ENCODE measurements at regions not wholly inside any gene's neighbourhood (a gene's known extent, or its start where the extent isn't known, plus 50 kb on each side); places are given as distances from the start of the nearest gene placed in this dataset.
A peak's percentile ranks its signal among the peaks of the same experiment; 100 is the strongest.

- no peaks in the 10 kb centered on the region for H3K27me3 ChIP-seq (ENCODE audit: insufficient read depth)
- peaks cover 12% of the 10 kb centered on the region for H3K9me3 Mint-ChIP-seq
- H3K4me1 ChIP-seq (ENCODE audit: insufficient read depth): no peaks in the 10 kb centered on the region
- no peak overlapping the region for H3K27ac Mint-ChIP-seq
- no peak overlapping the region for H3K27ac ChIP-seq (ENCODE audit: low read depth)
- H3K36me3 ChIP-seq (ENCODE audit: insufficient read depth): no peaks in the 10 kb centered on the region
- no peaks in the 10 kb centered on the region; the same call in 2 of the 3 replicates for H3K36me3 Mint-ChIP-seq (ENCODE audit: low read depth)
- H4K20me1 ChIP-seq (replicated peaks; ENCODE audit: insufficient read depth): no peaks in the 10 kb centered on the region
- DNase-seq (ENCODE audit: low spot score): no peak
- no peak overlapping the region for H3K4me3 Mint-ChIP-seq
- H3K4me2 ChIP-seq: peak overlapping the region; percentile 9; the same call in 1 of the 2 replicates
- H3K4me3 ChIP-seq: no peak overlapping the region
- H3K79me2 ChIP-seq (replicated peaks; ENCODE audit: insufficient read depth): no peaks in the 10 kb centered on the region
- H3K4me1 Mint-ChIP-seq: peaks cover 9% of the 10 kb centered on the region
- peak overlapping the region; percentile 78; the same call in 1 of the 2 replicates for H2AFZ ChIP-seq
- ATAC-seq: peak; percentile 36
- H3F3A ChIP-seq (replicated peaks; ENCODE audit: low read depth): no peaks in the 10 kb centered on the region
- H3K9me2 ChIP-seq (ENCODE audit: insufficient read depth): no peaks in the 10 kb centered on the region
- TF ChIP-seq ZNF331 (CRISPR knock-in tag; IDR thresholded peaks at IDR 0.05; ENCODE audit: low read depth) (no peak), CREB1 (CRISPR knock-in tag; IDR thresholded peaks at IDR 0.05; ENCODE audit: low read depth) (no peak), JUNB (IDR thresholded peaks at IDR 0.05; ENCODE audit: unreplicated experiment) (no peak)
- peaks cover 4% of the 10 kb centered on the region for H3K27me3 Mint-ChIP-seq (ENCODE audit: insufficient read depth, low read depth, poor library complexity)
These were observed 170.8 kb downstream of the TMX1 start for GRCh38 chr14:51410897-51411296.

GRCh38 chr14:51419685-51420084, 179.6 kb downstream of the TMX1 start:
- no peak overlapping the region for H3K4me2 ChIP-seq
- H3K27ac Mint-ChIP-seq: no peak overlapping the region
- peaks cover 9% of the 10 kb centered on the region for H3K27me3 Mint-ChIP-seq (ENCODE audit: insufficient read depth, low read depth, poor library complexity)
- H3K36me3 ChIP-seq (ENCODE audit: insufficient read depth): peaks cover 4% of the 10 kb centered on the region; the same call in 1 of the 2 replicates
- peaks cover 17% of the 10 kb centered on the region; the same call in 2 of the 3 replicates for H3K36me3 Mint-ChIP-seq (ENCODE audit: low read depth)
- peaks cover 43% of the 10 kb centered on the region for H3K9me3 Mint-ChIP-seq
- no peak overlapping the region for H3K27ac ChIP-seq (ENCODE audit: low read depth)
- H3K9me2 ChIP-seq (ENCODE audit: insufficient read depth): peaks cover 3% of the 10 kb centered on the region; the same call in 1 of the 2 replicates
- no peak overlapping the region for H3K4me3 Mint-ChIP-seq
- no peak overlapping the region for H2AFZ ChIP-seq
- no peaks in the 10 kb centered on the region for H3F3A ChIP-seq (replicated peaks; ENCODE audit: low read depth)
- H3K4me3 ChIP-seq: no peak overlapping the region
- H3K27me3 ChIP-seq (ENCODE audit: insufficient read depth): no peaks in the 10 kb centered on the region
- no peaks in the 10 kb centered on the region for H3K4me1 ChIP-seq (ENCODE audit: insufficient read depth)
- H3K79me2 ChIP-seq (replicated peaks; ENCODE audit: insufficient read depth): no peaks in the 10 kb centered on the region
- 0 out of 3 replicates have a peak, but pooled peaks cover 3% of the 10 kb centered on the region for H3K4me1 Mint-ChIP-seq
- ATAC-seq: no peak
- no peak for DNase-seq (ENCODE audit: low spot score)
- H4K20me1 ChIP-seq (replicated peaks; ENCODE audit: insufficient read depth): no peaks in the 10 kb centered on the region
- TF ChIP-seq JUNB (IDR thresholded peaks at IDR 0.05; ENCODE audit: unreplicated experiment) (no peak), CTCF (conservative IDR thresholded peaks at IDR 0.05; ENCODE audit: low read depth in 2 of 2) (no peak), ZNF331 (CRISPR knock-in tag; IDR thresholded peaks at IDR 0.05; ENCODE audit: low read depth) (no peak), STAT1 (IDR thresholded peaks at IDR 0.05; ENCODE audit: unreplicated experiment) (no peak), CREB1 (CRISPR knock-in tag; IDR thresholded peaks at IDR 0.05; ENCODE audit: low read depth) (no peak), ZNF462 (CRISPR knock-in tag; IDR thresholded peaks at IDR 0.05) (no peak), ETS1 (IDR thresholded peaks at IDR 0.05) (no peak), ZNF114 (CRISPR knock-in tag; IDR thresholded peaks at IDR 0.05) (no peak), EZH2 (IDR thresholded peaks at IDR 0.05; ENCODE audit: low read depth, unreplicated experiment) (no peak), EZH2phosphoT487 (IDR thresholded peaks at IDR 0.05; ENCODE audit: unreplicated experiment) (no peak), NANOG (IDR thresholded peaks at IDR 0.05; ENCODE audit: borderline replicate concordance) (no peak)
